SIG-M5 treated with dmso at 0.1 percent for 504 hours (cell line): ENCODE measurements at regions not wholly inside any gene's neighbourhood (a gene's known extent, or its start where the extent isn't known, plus 50 kb on each side); places are given as distances from the start of the nearest gene placed in this dataset.
"Not testable (repeated sequence)": the region's sequence is repeated elsewhere in the genome, so short reads cannot be mapped to it uniquely, and the experiment has no call there.

Source experiments
- DNase-seq: peaks from one replicate; lab custom pipeline; 2025; ENCODE audit not compliant: unreplicated experiment; lab: John Stamatoyannopoulos, UW

GRCh38 chr18:68387246-68387645, 327.7 kb downstream of the TMX3 start:
- DNase-seq = no peak

GRCh38 chr18:68383979-68384378, 330.9 kb downstream of the TMX3 start:
- not testable (repeated sequence) for DNase-seq

GRCh38 chr18:68376926-68377325, 338.0 kb downstream of the TMX3 start:
- DNase-seq = no peak

GRCh38 chr18:68362907-68363306, 352.0 kb downstream of the TMX3 start:
- DNase-seq = no peak

GRCh38 chr18:68355637-68356036, 359.3 kb downstream of the TMX3 start:
- DNase-seq = no peak

GRCh38 chr18:68354176-68354575, 360.7 kb downstream of the TMX3 start:
- no peak for DNase-seq

- DNase-seq = no peak
Observed at GRCh38 chr18:68342039-68342659, 372.8 kb downstream of the TMX3 start.

GRCh38 chr18:68340606-68341005, 374.3 kb downstream of the TMX3 start:
- no peak for DNase-seq

- DNase-seq = no peak
Observed at GRCh38 chr18:68330658-68331057, 384.2 kb downstream of the TMX3 start.

- DNase-seq = no peak
Observed at GRCh38 chr18:68323921-68324320, 391.0 kb downstream of the TMX3 start.

- no peak for DNase-seq
Observed at GRCh38 chr18:68316636-68317035, 398.3 kb downstream of the TMX3 start.

GRCh38 chr18:68314403-68314802, 400.5 kb downstream of the TMX3 start:
- DNase-seq = no peak

- DNase-seq = no peak
Observed at GRCh38 chr18:68301441-68301840, 413.5 kb downstream of the TMX3 start.

- DNase-seq = no peak
Observed at GRCh38 chr18:68299906-68300305, 415.0 kb downstream of the TMX3 start.

GRCh38 chr18:68298330-68298729, 416.6 kb downstream of the TMX3 start:
- DNase-seq = no peak

- DNase-seq = no peak
Observed at GRCh38 chr18:68288408-68288807, 426.5 kb downstream of the TMX3 start.

- DNase-seq = no peak
Observed at GRCh38 chr18:68284236-68284780, 430.6 kb downstream of the TMX3 start.

- no peak for DNase-seq
Observed at GRCh38 chr18:68283834-68284233, 431.1 kb downstream of the TMX3 start.

GRCh38 chr18:68282232-68282631, 432.7 kb downstream of the TMX3 start:
- no peak for DNase-seq

- DNase-seq = no peak
Observed at GRCh38 chr18:68275616-68276015, 439.3 kb downstream of the TMX3 start.

GRCh38 chr18:68270017-68270416, 444.9 kb downstream of the TMX3 start:
- DNase-seq = no peak

- DNase-seq = no peak
Observed at GRCh38 chr18:68267583-68267982, 447.3 kb downstream of the TMX3 start.

GRCh38 chr18:68263481-68263880, 451.4 kb downstream of the TMX3 start:
- no peak for DNase-seq
